ENCODE measurements at regions not wholly inside any gene's neighbourhood (a gene's known extent, or its start where the extent isn't known, plus 50 kb on each side); places are given as distances from the start of the nearest gene placed in this dataset.

- TF ChIP-seq CTCF (IDR thresholded peaks at IDR 0.05) (no peak), POLR2A (IDR thresholded peaks at IDR 0.05) (no peak)
These were observed 308.8 kb downstream of the SNAPC1 start for GRCh38 chr14:62071039-62071438.
